GM23248 (cell line): ENCODE measurements at regions not wholly inside any gene's neighbourhood (a gene's known extent, or its start where the extent isn't known, plus 50 kb on each side); places are given as distances from the start of the nearest gene placed in this dataset. TPM values are rescaled to one million over a fixed set of nuclear protein-coding genes. Genes with fewer than 3 reads are reported as not detected.

Experiments used
- DNase-seq: peaks from one replicate; pipeline ENCODE4 v3.0.0-alpha.2; 2015
- H2AFZ ChIP-seq: fragments of 200-600 bp; sonication (generic); 2 replicates; pipeline ENCODE4 v1.6.1; 2016; ENCODE audit warnings: antibody characterized with exemption
- H3F3A ChIP-seq: fragments of 200-600 bp; sonication (generic); 2 replicates; pipeline ENCODE4 v1.6.1; 2016; ENCODE audit warnings: mild to moderate bottlenecking, antibody characterized with exemption, mixed run types; ENCODE audit not compliant: insufficient read depth
- H3K27ac ChIP-seq: fragments of 200-600 bp; sonication (generic); 2 replicates; pipeline ENCODE4 v1.5.1; 2016; ENCODE audit warnings: mild to moderate bottlenecking
- H3K27me3 ChIP-seq: fragments of 200-600 bp; sonication (generic); replicated peaks from 2 replicates; pipeline ENCODE4 v1.6.1; 2016; ENCODE audit warnings: mild to moderate bottlenecking; ENCODE audit not compliant: insufficient read depth
- H3K36me3 ChIP-seq: fragments of 200-600 bp; sonication (generic); 2 replicates; pipeline ENCODE4 v1.6.1; 2016; ENCODE audit warnings: low read depth, mild to moderate bottlenecking
- H3K4me1 ChIP-seq: fragments of 200-600 bp; sonication (generic); 2 replicates; pipeline ENCODE4 v1.6.1; 2016; ENCODE audit warnings: mild to moderate bottlenecking; ENCODE audit not compliant: insufficient read depth
- H3K4me2 ChIP-seq: fragments of 200-600 bp; sonication (generic); one replicate; pipeline ENCODE4 v1.6.1; 2016; ENCODE audit warnings: mild to moderate bottlenecking; ENCODE audit not compliant: unreplicated experiment
- H3K4me3 ChIP-seq: fragments of 200-600 bp; sonication (generic); 2 replicates; pipeline ENCODE4 v1.5.1; 2016; ENCODE audit warnings: mild to moderate bottlenecking
- H3K79me2 ChIP-seq: fragments of 200-600 bp; sonication (generic); 2 replicates; pipeline ENCODE4 v1.6.1; 2016; ENCODE audit warnings: mild to moderate bottlenecking; ENCODE audit not compliant: insufficient read depth
- H3K9ac ChIP-seq: fragments of 200-600 bp; sonication (generic); 2 replicates; pipeline ENCODE4 v1.6.1; 2016; ENCODE audit warnings: mild to moderate bottlenecking
- H3K9me2 ChIP-seq: fragments of 200-600 bp; sonication (generic); 2 replicates; pipeline ENCODE4 v1.6.1; 2016; ENCODE audit warnings: mixed run types, mild to moderate bottlenecking, moderate library complexity; ENCODE audit not compliant: insufficient read depth
- H3K9me3 ChIP-seq: fragments of 200-600 bp; sonication (generic); one replicate; pipeline ENCODE4 v1.6.1; 2017; ENCODE audit warnings: low read depth
- H4K20me1 ChIP-seq: fragments of 200-600 bp; sonication (generic); 2 replicates; pipeline ENCODE4 v1.6.0; 2016; ENCODE audit not compliant: insufficient read depth
- EZH2 ChIP-seq: fragments of 200-600 bp; sonication (generic); IDR thresholded peaks from 2 replicates; pipeline ENCODE4 v1.6.1; 2018; ENCODE audit warnings: antibody characterized with exemption, mild to moderate bottlenecking; ENCODE audit not compliant: insufficient read depth, poor library complexity, severe bottlenecking
- EZH2phosphoT487 ChIP-seq: fragments of 200-600 bp; sonication (generic); IDR thresholded peaks from 2 replicates; pipeline ENCODE4 v1.6.1; 2018; ENCODE audit warnings: antibody characterized with exemption, moderate library complexity, mild to moderate bottlenecking, low read depth; ENCODE audit not compliant: insufficient read depth
- WGBS, 2 experiments: methylation state at CpG; one replicate each; pipeline ENCODE4 v1.1.6; 2015 to 2017; ENCODE audit warnings: low lambda C conversion rate in 2 of 2, low coverage in 1 of 2; ENCODE audit errors: missing lambda C conversion rate in 2 of 2; 5-methylcytosine and 5-hydroxymethylcytosine counted together
- in situ Hi-C: fragments of 300-500 bp; cut with MboI; formaldehyde crosslinking; loops from 2 replicates; pipeline ENCODE4 v1.15.0; 2020
- microRNA-seq: library from miRNA; unstranded; fragments of <30 nt; microRNA quantifications from one replicate; pipeline ENCODE4, GENCODE V29; 2016; ENCODE audit warnings: borderline number of aligned reads
- small RNA-seq: library from RNA; depleted of rRNA; stranded (forward); fragments of <200 nt; gene quantifications from one replicate; pipeline ENCODE3, GENCODE V24; 2014; ENCODE audit warnings: low read depth, low replicate concordance

DNA sequence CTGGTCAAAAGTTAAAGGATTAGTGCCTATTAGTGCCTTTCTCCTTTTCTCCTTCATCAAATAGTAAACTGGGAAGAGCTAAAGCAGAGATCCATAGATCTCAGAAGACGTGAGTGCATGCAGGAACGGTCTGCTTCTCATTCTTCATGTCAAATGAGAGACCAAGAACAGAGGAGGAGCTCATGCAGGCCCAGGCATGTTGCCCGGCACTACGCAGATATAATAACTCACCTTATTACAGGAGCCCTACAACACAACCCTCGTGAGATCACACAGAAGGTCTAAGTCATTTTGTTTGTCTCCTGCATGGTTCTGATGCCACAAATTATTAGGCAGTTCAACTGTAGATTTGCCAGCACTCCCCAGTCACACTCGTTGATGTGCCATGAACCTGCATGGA, 71.8 kb downstream of the CMPK2 start:
- Histone ChIP-seq H3K4me1 (no peaks in the 10 kb centered on the region), H3K27ac (no peak overlapping the region), H3K36me3 (no peaks in the 10 kb centered on the region), H4K20me1 (no peaks in the 10 kb centered on the region), H3K79me2 (no peaks in the 10 kb centered on the region), H3K9ac (no peak overlapping the region), H3K4me2 (no peak overlapping the region), H2AFZ (no peak overlapping the region), H3K27me3 (no peaks in the 10 kb centered on the region), H3K9me2 (no peaks in the 10 kb centered on the region), H3F3A (no peaks in the 10 kb centered on the region), H3K4me3 (no peak overlapping the region), H3K9me3 (no peaks in the 10 kb centered on the region)
- TF ChIP-seq EZH2 = no peak
- no peak for TF ChIP-seq EZH2phosphoT487
- in situ Hi-C loops = no loop called here
- WGBS, 2 experiments = 51% methylated on average over 6 of the region's 6 CpGs
- no peak for DNase-seq

- DNase-seq = no peak
- Histone ChIP-seq H3K27ac (no peak overlapping the region), H2AFZ (no peak overlapping the region), H3K4me1 (no peaks in the 10 kb centered on the region), H3K9me2 (no peaks in the 10 kb centered on the region), H4K20me1 (no peaks in the 10 kb centered on the region), H3K79me2 (no peaks in the 10 kb centered on the region), H3K9me3 (no peaks in the 10 kb centered on the region), H3K9ac (no peak overlapping the region), H3K27me3 (no peaks in the 10 kb centered on the region), H3K4me3 (no peak overlapping the region), H3F3A (no peaks in the 10 kb centered on the region), H3K4me2 (no peak overlapping the region), H3K36me3 (no peaks in the 10 kb centered on the region)
- 52 to 54% methylated on average over 8 of the region's 8 CpGs for WGBS, 2 experiments
- in situ Hi-C loops = no loop called here
- no peak for TF ChIP-seq EZH2
- no peak for TF ChIP-seq EZH2phosphoT487
These were observed 71.3 kb downstream of the CMPK2 start for GRCh38 chr2:6794448-6794847.

Small RNAs in the stretch of these regions (microRNA-seq; reads per million reads assigned to microRNA genes)
- gene MIR7158 = not detected
- gene MIR7515 = not detected

Small RNAs in the stretch of these regions (small RNA-seq; reads per million reads assigned to genes)
- not detected for gene MIR7158
